GM15510 (cell line): ENCODE measurements at regions not wholly inside any gene's neighbourhood (a gene's known extent, or its start where the extent isn't known, plus 50 kb on each side); places are given as distances from the start of the nearest gene placed in this dataset.

Experiments used
- POLR2A ChIP-seq: IDR thresholded peaks from 3 replicates; pipeline ENCODE4 v1.6.1; 2011; ENCODE audit warnings: borderline replicate concordance; ENCODE audit not compliant: insufficient read length; ENCODE audit errors: extremely low read depth

- no peak for TF ChIP-seq POLR2A
Observed at GRCh38 chr12:123071857-123072256, 79.0 kb downstream of the PITPNM2 start.

GRCh38 chr12:123071099-123071800, 79.6 kb downstream of the PITPNM2 start:
- TF ChIP-seq POLR2A: no peak

GRCh38 chr12:123070267-123071081, 80.4 kb downstream of the PITPNM2 start:
- TF ChIP-seq POLR2A: no peak

- TF ChIP-seq POLR2A: no peak
Observed at GRCh38 chr12:123069436-123070266, 81.2 kb downstream of the PITPNM2 start.

GRCh38 chr12:123067654-123068053, 83.2 kb downstream of the PITPNM2 start:
- TF ChIP-seq POLR2A: no peak

GRCh38 chr12:123066384-123066710, 84.5 kb downstream of the PITPNM2 start:
- TF ChIP-seq POLR2A: no peak

GRCh38 chr12:123065676-123066383, 85.1 kb downstream of the PITPNM2 start:
- no peak for TF ChIP-seq POLR2A

- TF ChIP-seq POLR2A: no peak
Observed at GRCh38 chr12:123064885-123065619, 84.6 kb downstream of the ARL6IP4 start.

GRCh38 chr12:123064366-123064765, 83.9 kb downstream of the ARL6IP4 start:
- no peak for TF ChIP-seq POLR2A

- TF ChIP-seq POLR2A: no peak
Observed at GRCh38 chr12:123063535-123063934, 83.1 kb downstream of the ARL6IP4 start.

GRCh38 chr12:123062681-123063486, 82.4 kb downstream of the ARL6IP4 start:
- TF ChIP-seq POLR2A: no peak

GRCh38 chr12:123061441-123062205, 81.1 kb downstream of the ARL6IP4 start:
- TF ChIP-seq POLR2A: no peak
